HEK293T (cell line): ENCODE measurements at regions not wholly inside any gene's neighbourhood (a gene's known extent, or its start where the extent isn't known, plus 50 kb on each side); places are given as distances from the start of the nearest gene placed in this dataset.
"Not testable (repeated sequence)": the region's sequence is repeated elsewhere in the genome, so short reads cannot be mapped to it uniquely, and the experiment has no call there.

Source experiments
- CTCF ChIA-PET: fragments of 350-600 bp; formaldehyde crosslinking; extraction: SDS; loops from one replicate; lab custom pipeline; 2021; ENCODE audit warnings: antibody characterized with exemption, inconsistent platforms; lab: Yijun Ruan, JAX
- POLR2A ChIA-PET: fragments of 350-600 bp; formaldehyde crosslinking; extraction: SDS; loops from one replicate; lab custom pipeline; 2020; ENCODE audit warnings: antibody characterized with exemption, inconsistent platforms; lab: Yijun Ruan, JAX
- DNase-seq: peaks from one replicate; pipeline ENCODE4 v3.0.0; 2012; ENCODE audit warnings: mixed read lengths; ENCODE audit errors: extremely low spot score
- ARNT ChIP-seq: fragments of 450-650 bp; IDR thresholded peaks from 2 replicates; pipeline ENCODE4 v1.6.1; 2017; ENCODE audit warnings: mild to moderate bottlenecking
- BHLHE40 ChIP-seq: fragments of 450-650 bp; IDR thresholded peaks from 2 replicates; pipeline ENCODE4 v1.6.1; 2016; ENCODE audit warnings: mild to moderate bottlenecking, moderate library complexity, borderline replicate concordance
- CTBP1 ChIP-seq: fragments of 450-650 bp; IDR thresholded peaks from 2 replicates; pipeline ENCODE4 v1.6.1; 2016; ENCODE audit warnings: borderline replicate concordance
- ELF4 ChIP-seq: fragments of 450-650 bp; IDR thresholded peaks from 2 replicates; pipeline ENCODE4 v1.6.1; 2017; ENCODE audit warnings: antibody characterized with exemption
- FOXA1 ChIP-seq: fragments of 450-650 bp; IDR thresholded peaks from 2 replicates; pipeline ENCODE4 v1.6.1; 2016; ENCODE audit warnings: mild to moderate bottlenecking
- FOXK2 ChIP-seq: fragments of 450-650 bp; IDR thresholded peaks from 2 replicates; pipeline ENCODE4 v1.6.1; 2016; ENCODE audit warnings: mild to moderate bottlenecking
- FOXM1 ChIP-seq: fragments of 450-650 bp; IDR thresholded peaks from 2 replicates; pipeline ENCODE4 v1.6.1; 2017; ENCODE audit warnings: mild to moderate bottlenecking, borderline replicate concordance
- HDGF ChIP-seq: fragments of 450-650 bp; IDR thresholded peaks from 2 replicates; pipeline ENCODE4 v1.6.1; 2017; ENCODE audit warnings: antibody characterized with exemption, borderline replicate concordance
- L3MBTL2 ChIP-seq: fragments of 450-650 bp; conservative IDR thresholded peaks from 2 replicates; pipeline ENCODE4 v1.6.1; 2016; ENCODE audit warnings: mild to moderate bottlenecking
- LEF1 ChIP-seq: fragments of 450-650 bp; IDR thresholded peaks from 2 replicates; pipeline ENCODE4 v1.6.1; 2017; ENCODE audit warnings: mild to moderate bottlenecking, borderline replicate concordance
- NFRKB ChIP-seq: fragments of 450-650 bp; IDR thresholded peaks from 2 replicates; pipeline ENCODE4 v1.6.1; 2016; ENCODE audit warnings: mild to moderate bottlenecking, moderate library complexity
- PKNOX1 ChIP-seq: fragments of 450-650 bp; IDR thresholded peaks from 2 replicates; pipeline ENCODE4 v1.6.1; 2016
- SP1 ChIP-seq: fragments of 450-650 bp; IDR thresholded peaks from 2 replicates; pipeline ENCODE4 v1.6.1; 2017
- SUZ12 ChIP-seq: fragments of 450-650 bp; IDR thresholded peaks from 2 replicates; pipeline ENCODE4 v1.6.1; 2016; ENCODE audit warnings: mild to moderate bottlenecking
- TARDBP ChIP-seq: fragments of 450-650 bp; IDR thresholded peaks from 2 replicates; pipeline ENCODE4 v1.6.1; 2016
- ZNF384 ChIP-seq: fragments of 450-650 bp; IDR thresholded peaks from 2 replicates; pipeline ENCODE4 v1.6.1; 2016

GRCh38 chr22:49455595-49455994 is 372.1 kb downstream of the BRD1 start:
- no peak for DNase-seq
- POLR2A ChIA-PET = no interaction called here
- CTCF ChIA-PET = no interaction called here
- TF ChIP-seq TARDBP (no peak), FOXA1 (no peak), SUZ12 (no peak), ELF4 (no peak), LEF1 (no peak), ARNT (no peak), HDGF (no peak), ZNF384 (no peak), FOXK2 (no peak), PKNOX1 (no peak)

- ChIA-PET CTCF (no interaction called here), POLR2A (no interaction called here)
- DNase-seq = no peak
- no peak for TF ChIP-seq TARDBP
- no peak for TF ChIP-seq FOXA1
- TF ChIP-seq CTBP1 = no peak
- TF ChIP-seq SUZ12 = no peak
- TF ChIP-seq L3MBTL2 = no peak
- TF ChIP-seq ZNF384 = no peak
These were observed 372.9 kb downstream of the BRD1 start for GRCh38 chr22:49454726-49455125.

GRCh38 chr22:49453771-49454170 is 373.9 kb downstream of the BRD1 start:
- POLR2A ChIA-PET = no interaction called here
- CTCF ChIA-PET = no interaction called here
- no peak for DNase-seq
- TF ChIP-seq ELF4 (no peak), SUZ12 (no peak), SP1 (no peak), LEF1 (no peak), ZNF384 (no peak), PKNOX1 (no peak), L3MBTL2 (no peak), HDGF (no peak), BHLHE40 (no peak), FOXM1 (no peak), FOXK2 (no peak), ARNT (no peak), TARDBP (no peak), CTBP1 (no peak), FOXA1 (no peak), NFRKB (no peak)

- POLR2A ChIA-PET, CTCF ChIA-PET, DNase-seq: not testable (repeated sequence)
These were observed 374.7 kb downstream of the BRD1 start for GRCh38 chr22:49453019-49453418.

GRCh38 chr22:49452362-49452946 is 375.2 kb downstream of the BRD1 start:
- POLR2A ChIA-PET = no interaction called here
- TF ChIP-seq SP1 = no peak
- no peak for TF ChIP-seq NFRKB
- TF ChIP-seq FOXK2 = no peak
- no peak for TF ChIP-seq ELF4
- TF ChIP-seq LEF1 = no peak
- TF ChIP-seq L3MBTL2 = no peak
- TF ChIP-seq HDGF = no peak
- TF ChIP-seq FOXA1 = no peak
- TF ChIP-seq BHLHE40 = no peak
- TF ChIP-seq FOXM1 = no peak
- TF ChIP-seq TARDBP = no peak
- no peak for TF ChIP-seq PKNOX1
- TF ChIP-seq CTBP1 = no peak
- TF ChIP-seq SUZ12 = no peak
- no peak for TF ChIP-seq ZNF384
- no peak for TF ChIP-seq ARNT
- no peak for DNase-seq
- CTCF ChIA-PET = no interaction called here

GRCh38 chr22:49451070-49451840 is 376.4 kb downstream of the BRD1 start:
- ChIA-PET POLR2A (no interaction called here), CTCF (no interaction called here)
- TF ChIP-seq NFRKB (no peak), LEF1 (no peak), ZNF384 (no peak), TARDBP (no peak), ELF4 (no peak), ARNT (no peak), CTBP1 (no peak), BHLHE40 (no peak), L3MBTL2 (no peak)
- DNase-seq = no peak
